Erythroblast (primary cell): ENCODE measurements at regions not wholly inside any gene's neighbourhood (a gene's known extent, or its start where the extent isn't known, plus 50 kb on each side); places are given as distances from the start of the nearest gene placed in this dataset.

Source experiments
- GATA1 ChIP-seq: IDR thresholded peaks from 2 replicates; pipeline ENCODE4 v1.6.1; 2011; ENCODE audit warnings: low read depth, mild to moderate bottlenecking, control low read depth, low read length, moderate library complexity
- POLR2A ChIP-seq: IDR thresholded peaks from 2 replicates; pipeline ENCODE4 v1.6.1; 2011; ENCODE audit warnings: mild to moderate bottlenecking, low read length

- TF ChIP-seq POLR2A (no peak), GATA1 (no peak)
Observed at GRCh38 chr7:88669913-88670312, 89.6 kb upstream of the ZNF804B start.
